ENCODE measurements at regions not wholly inside any gene's neighbourhood (a gene's known extent, or its start where the extent isn't known, plus 50 kb on each side); places are given as distances from the start of the nearest gene placed in this dataset.
"Not testable (repeated sequence)": the region's sequence is repeated elsewhere in the genome, so short reads cannot be mapped to it uniquely, and the experiment has no call there.

DNA sequence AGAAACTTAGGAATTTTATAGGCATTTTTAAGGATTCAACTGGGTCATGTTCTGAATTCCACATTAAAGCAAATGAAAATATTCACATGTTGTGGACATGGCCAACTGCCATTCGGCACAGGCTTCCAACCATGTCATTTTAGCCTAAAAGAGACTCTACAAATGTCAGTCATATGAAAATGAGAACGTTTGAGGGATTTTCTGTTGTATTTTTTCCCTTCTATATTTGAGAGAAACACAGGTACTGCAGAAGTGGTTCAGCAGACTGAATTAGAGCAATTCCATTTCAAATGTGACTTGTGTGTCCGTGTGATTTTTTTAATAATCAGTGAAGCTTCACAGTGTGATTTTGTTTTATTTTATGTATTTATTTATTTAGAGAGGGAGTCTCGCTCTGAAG lies 124.3 kb downstream of the TP53TG3F start:
- H3K4me1 Mint-ChIP-seq (ENCODE audit: low read depth); H3K27me3 Mint-ChIP-seq; H3K27ac Mint-ChIP-seq; H3K4me3 Mint-ChIP-seq; H3K9me3 Mint-ChIP-seq; H3K36me3 Mint-ChIP-seq (ENCODE audit: low read depth): not testable (repeated sequence)

- not testable (repeated sequence) for H3K36me3 Mint-ChIP-seq (ENCODE audit: low read depth); H3K4me3 Mint-ChIP-seq; H3K27ac Mint-ChIP-seq
Measured at GRCh38 chr16:33588589-33588988, 129.2 kb downstream of the TP53TG3F start.

DNA sequence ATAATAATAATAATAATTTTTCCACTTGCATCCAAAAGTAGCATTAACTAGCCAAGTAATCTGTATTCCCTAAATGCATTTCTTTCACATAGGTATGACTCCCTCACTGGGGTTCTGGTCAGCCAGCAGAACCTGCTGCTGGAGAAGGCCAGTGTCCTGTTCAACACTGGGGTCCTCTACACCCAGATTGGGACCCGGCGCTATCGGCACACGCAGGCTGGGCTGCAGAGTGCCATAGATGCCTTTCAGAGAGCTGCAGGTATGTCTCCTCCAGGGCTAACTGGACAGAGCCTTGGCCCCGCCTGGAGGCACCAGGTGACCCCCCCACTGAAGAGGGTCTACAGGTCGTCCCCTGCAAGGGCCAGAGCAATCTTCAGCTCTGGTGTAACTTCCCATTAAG lies 133.9 kb downstream of the TP53TG3F start:
- not testable (repeated sequence) for H3K4me3 Mint-ChIP-seq

More at GRCh38 chr16:33588589-33588988, 129.2 kb downstream of the TP53TG3F start:
- not testable (repeated sequence) for H3K9me3 Mint-ChIP-seq; H3K4me1 Mint-ChIP-seq (ENCODE audit: low read depth); H3K27me3 Mint-ChIP-seq

GRCh38 chr16:33595074-33595473 lies 135.7 kb downstream of the TP53TG3F start:
- not testable (repeated sequence) for H3K36me3 Mint-ChIP-seq (ENCODE audit: low read depth); H3K27ac Mint-ChIP-seq; H3K4me1 Mint-ChIP-seq (ENCODE audit: low read depth); H3K27me3 Mint-ChIP-seq; H3K4me3 Mint-ChIP-seq; H3K9me3 Mint-ChIP-seq

More for the DNA sequence above, 133.9 kb downstream of the TP53TG3F start:
- not testable (repeated sequence) for H3K36me3 Mint-ChIP-seq (ENCODE audit: low read depth); H3K27ac Mint-ChIP-seq; H3K27me3 Mint-ChIP-seq; H3K9me3 Mint-ChIP-seq; H3K4me1 Mint-ChIP-seq (ENCODE audit: low read depth)

- not testable (repeated sequence) for H3K27ac Mint-ChIP-seq; H3K4me3 Mint-ChIP-seq; H3K4me1 Mint-ChIP-seq (ENCODE audit: low read depth); H3K9me3 Mint-ChIP-seq; H3K27me3 Mint-ChIP-seq; H3K36me3 Mint-ChIP-seq (ENCODE audit: low read depth)
Measured at GRCh38 chr16:33601029-33601428, 141.6 kb downstream of the TP53TG3F start.

- H3K4me1 Mint-ChIP-seq (ENCODE audit: low read depth); H3K4me3 Mint-ChIP-seq; H3K36me3 Mint-ChIP-seq (ENCODE audit: low read depth); H3K9me3 Mint-ChIP-seq; H3K27ac Mint-ChIP-seq; H3K27me3 Mint-ChIP-seq: not testable (repeated sequence)
Measured at GRCh38 chr16:33623535-33624077, 164.2 kb downstream of the TP53TG3F start.

GRCh38 chr16:33628895-33629294 lies 169.5 kb downstream of the TP53TG3F start:
- not testable (repeated sequence) for H3K27me3 Mint-ChIP-seq; H3K27ac Mint-ChIP-seq; H3K4me1 Mint-ChIP-seq (ENCODE audit: low read depth); H3K9me3 Mint-ChIP-seq; H3K4me3 Mint-ChIP-seq; H3K36me3 Mint-ChIP-seq (ENCODE audit: low read depth)

- H3K36me3 Mint-ChIP-seq (ENCODE audit: low read depth); H3K4me1 Mint-ChIP-seq (ENCODE audit: low read depth); H3K4me3 Mint-ChIP-seq; H3K9me3 Mint-ChIP-seq; H3K27ac Mint-ChIP-seq; H3K27me3 Mint-ChIP-seq: not testable (repeated sequence)
Measured at GRCh38 chr16:33631713-33632112, 172.3 kb downstream of the TP53TG3F start.

GRCh38 chr16:33634057-33634456 lies 174.6 kb downstream of the TP53TG3F start:
- H3K9me3 Mint-ChIP-seq; H3K4me1 Mint-ChIP-seq (ENCODE audit: low read depth); H3K36me3 Mint-ChIP-seq (ENCODE audit: low read depth); H3K27ac Mint-ChIP-seq; H3K27me3 Mint-ChIP-seq; H3K4me3 Mint-ChIP-seq: not testable (repeated sequence)

DNA sequence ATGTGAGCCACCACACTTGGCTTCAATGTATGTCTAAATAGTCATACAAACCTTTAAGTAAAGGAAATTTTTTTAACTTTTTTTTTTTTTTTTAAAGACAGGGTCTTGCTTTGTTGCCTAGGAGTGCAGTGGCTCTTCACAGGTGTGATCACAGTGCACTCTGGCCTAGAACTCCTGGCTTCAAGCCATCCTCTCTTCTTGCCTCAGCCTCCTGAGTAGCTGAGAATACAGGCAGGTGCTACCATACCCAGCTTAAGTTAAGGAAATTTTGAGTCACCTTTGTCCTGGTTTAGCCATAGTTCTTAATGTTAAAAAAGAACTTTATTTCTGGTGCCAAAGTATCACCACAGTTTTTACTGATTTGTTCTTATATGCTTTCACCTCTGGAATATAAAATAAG lies 177.3 kb downstream of the TP53TG3F start:
- H3K36me3 Mint-ChIP-seq (ENCODE audit: low read depth); H3K27me3 Mint-ChIP-seq; H3K4me1 Mint-ChIP-seq (ENCODE audit: low read depth); H3K9me3 Mint-ChIP-seq; H3K4me3 Mint-ChIP-seq; H3K27ac Mint-ChIP-seq: not testable (repeated sequence)

- not testable (repeated sequence) for H3K9me3 Mint-ChIP-seq; H3K36me3 Mint-ChIP-seq (ENCODE audit: low read depth); H3K27ac Mint-ChIP-seq; H3K27me3 Mint-ChIP-seq; H3K4me3 Mint-ChIP-seq; H3K4me1 Mint-ChIP-seq (ENCODE audit: low read depth)
Measured at GRCh38 chr16:33643270-33643669, 183.9 kb downstream of the TP53TG3F start.

DNA sequence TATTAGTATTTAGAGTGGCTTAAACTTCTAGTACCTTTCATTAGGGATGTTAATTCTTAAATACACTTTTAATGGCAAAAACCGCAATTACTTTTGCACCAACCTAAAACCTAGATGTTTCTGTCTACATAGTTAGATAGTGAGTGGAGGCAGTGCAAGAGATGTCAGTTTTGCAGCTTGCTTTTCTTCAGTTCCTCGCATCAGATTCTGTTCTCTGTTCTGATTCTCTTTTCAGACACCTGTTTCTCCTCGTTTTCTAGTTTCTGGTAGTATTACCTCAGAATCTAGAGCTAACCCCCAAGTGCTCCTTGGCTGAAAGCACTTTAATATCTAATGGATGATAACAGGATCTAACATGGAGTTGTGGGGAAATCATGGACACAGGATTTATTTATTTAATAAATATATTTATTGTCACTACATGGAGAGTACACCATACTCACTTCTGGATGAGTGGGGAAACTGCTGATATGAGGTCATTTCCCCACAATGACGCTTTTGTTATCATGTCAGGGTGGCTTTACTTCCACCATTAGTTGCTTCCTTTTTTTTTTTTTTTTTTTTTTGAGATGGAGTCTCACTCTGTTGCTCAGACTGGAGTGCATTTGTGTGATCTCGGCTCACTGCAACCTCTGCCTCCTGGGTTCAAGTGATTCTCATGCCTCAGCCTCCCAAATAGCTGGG lies 184.4 kb downstream of the TP53TG3F start:
- H3K27ac Mint-ChIP-seq; H3K9me3 Mint-ChIP-seq; H3K36me3 Mint-ChIP-seq (ENCODE audit: low read depth); H3K27me3 Mint-ChIP-seq; H3K4me1 Mint-ChIP-seq (ENCODE audit: low read depth); H3K4me3 Mint-ChIP-seq: not testable (repeated sequence)

GRCh38 chr16:33646386-33646785 lies 187.0 kb downstream of the TP53TG3F start:
- not testable (repeated sequence) for H3K27ac Mint-ChIP-seq; H3K27me3 Mint-ChIP-seq; H3K9me3 Mint-ChIP-seq; H3K36me3 Mint-ChIP-seq (ENCODE audit: low read depth); H3K4me3 Mint-ChIP-seq; H3K4me1 Mint-ChIP-seq (ENCODE audit: low read depth)

GRCh38 chr16:33655756-33656155 lies 196.3 kb downstream of the TP53TG3F start:
- not testable (repeated sequence) for H3K9me3 Mint-ChIP-seq, H3K27me3 Mint-ChIP-seq

GRCh38 chr16:33656394-33656793 lies 197.0 kb downstream of the TP53TG3F start:
- not testable (repeated sequence) for H3K4me1 Mint-ChIP-seq (ENCODE audit: low read depth); H3K27me3 Mint-ChIP-seq; H3K36me3 Mint-ChIP-seq (ENCODE audit: low read depth); H3K27ac Mint-ChIP-seq; H3K4me3 Mint-ChIP-seq; H3K9me3 Mint-ChIP-seq

More at GRCh38 chr16:33655756-33656155, 196.3 kb downstream of the TP53TG3F start:
- H3K36me3 Mint-ChIP-seq (ENCODE audit: low read depth); H3K27ac Mint-ChIP-seq; H3K4me1 Mint-ChIP-seq (ENCODE audit: low read depth); H3K4me3 Mint-ChIP-seq: not testable (repeated sequence)

DNA sequence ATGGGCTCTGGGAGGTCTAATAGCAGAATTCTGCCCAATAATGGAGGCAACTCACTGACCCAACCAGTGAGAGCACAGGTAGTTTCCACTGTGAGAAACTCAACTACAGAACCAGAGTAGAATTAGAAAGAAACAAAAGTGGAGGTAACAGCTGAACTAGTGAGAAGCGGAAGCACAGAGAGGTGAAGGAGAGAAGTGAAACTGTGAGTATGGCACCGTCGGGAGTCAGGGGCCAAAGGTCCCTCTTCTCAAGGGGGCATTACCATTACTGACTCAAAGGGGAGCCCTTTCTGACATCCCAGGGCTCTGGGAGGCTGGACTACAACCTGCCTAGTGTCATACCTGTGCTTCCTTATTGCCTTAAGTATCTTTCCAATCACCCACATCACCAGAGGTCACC lies 198.3 kb downstream of the TP53TG3F start:
- not testable (repeated sequence) for H3K4me1 Mint-ChIP-seq (ENCODE audit: low read depth); H3K27me3 Mint-ChIP-seq; H3K9me3 Mint-ChIP-seq; H3K4me3 Mint-ChIP-seq; H3K27ac Mint-ChIP-seq; H3K36me3 Mint-ChIP-seq (ENCODE audit: low read depth)

Data from stimulated activated naive CD8-positive, alpha-beta T cell treated with anti-CD3 and anti-CD28 coated beads, Interleukin-15, Interleukin-2, amounts not matched to agents 100 ng/mL and 50 ng/mL, for 24 hours (primary cell).